Suprapubic skin (tissue), 4 donors: ENCODE measurements at regions not wholly inside any gene's neighbourhood (a gene's known extent, or its start where the extent isn't known, plus 50 kb on each side); places are given as distances from the start of the nearest gene placed in this dataset.

Experiments used
- CTCF ChIP-seq, 2 donors: fragments of 200-600 bp in 1 of 2; fragments of 450-650 bp in 1 of 2; sonication (generic) in 1 of 2; IDR thresholded peaks; one replicate each; pipeline ENCODE4 v1.5.1; 2016 to 2019; ENCODE audit warnings: antibody characterized with exemption in 2 of 2, mild to moderate bottlenecking in 1 of 2, moderate library complexity in 1 of 2
- POLR2A ChIP-seq, 2 donors: fragments of 450-650 bp; IDR thresholded peaks; one replicate each; pipeline ENCODE4 v1.6.1; 2017; ENCODE audit warnings: antibody characterized with exemption in 2 of 2, mild to moderate bottlenecking in 2 of 2, moderate library complexity in 2 of 2
- POLR2AphosphoS5 ChIP-seq, 3 donors: sonication (generic); formaldehyde crosslinking; IDR thresholded peaks; one replicate each; pipeline ENCODE4 v1.6.1; 2017; ENCODE audit warnings: antibody characterized with exemption in 3 of 3

- no peak for TF ChIP-seq CTCF (IDR thresholded peaks at IDR 0.05)
- no peak for TF ChIP-seq POLR2A (IDR thresholded peaks at IDR 0.05)
- no peak for TF ChIP-seq POLR2AphosphoS5 (IDR thresholded peaks at IDR 0.05)
Observed at GRCh38 chr4:120611092-120611491, 311.4 kb downstream of the PRDM5 start.
